Activated T-cell treated with anti-CD3 and anti-CD28 coated beads, Interleukin-2, amount 50 U/mL, for 4 hours (primary cell): ENCODE measurements at regions not wholly inside any gene's neighbourhood (a gene's known extent, or its start where the extent isn't known, plus 50 kb on each side); places are given as distances from the start of the nearest gene placed in this dataset.

Experiments used
- ATAC-seq, 2 donors: fragments of 200-7000 bp; cut with Tn5 transposase; one replicate each; pipeline ENCODE4 v1.10.0; 2021
- DNase-seq: peaks from one replicate; pipeline ENCODE4 v3.0.0-alpha.2; 2020
- H3K27me3 Mint-ChIP-seq: one replicate; pipeline ENCODE4 v1.8.0; 2021; ENCODE audit warnings: low read depth, mixed read lengths
- H3K36me3 Mint-ChIP-seq: one replicate; pipeline ENCODE4 v1.8.0; 2022; ENCODE audit warnings: mixed read lengths; ENCODE audit not compliant: insufficient read depth
- H3K4me1 Mint-ChIP-seq: one replicate; pipeline ENCODE4 v1.8.0; 2021; ENCODE audit warnings: low read depth, mixed read lengths
- H3K4me3 Mint-ChIP-seq: one replicate; pipeline ENCODE4 v1.8.0; 2021; ENCODE audit warnings: mild to moderate bottlenecking, moderate library complexity, mixed read lengths
- H3K9me3 Mint-ChIP-seq: one replicate; pipeline ENCODE4 v1.8.0; 2021; ENCODE audit warnings: mixed read lengths

DNA sequence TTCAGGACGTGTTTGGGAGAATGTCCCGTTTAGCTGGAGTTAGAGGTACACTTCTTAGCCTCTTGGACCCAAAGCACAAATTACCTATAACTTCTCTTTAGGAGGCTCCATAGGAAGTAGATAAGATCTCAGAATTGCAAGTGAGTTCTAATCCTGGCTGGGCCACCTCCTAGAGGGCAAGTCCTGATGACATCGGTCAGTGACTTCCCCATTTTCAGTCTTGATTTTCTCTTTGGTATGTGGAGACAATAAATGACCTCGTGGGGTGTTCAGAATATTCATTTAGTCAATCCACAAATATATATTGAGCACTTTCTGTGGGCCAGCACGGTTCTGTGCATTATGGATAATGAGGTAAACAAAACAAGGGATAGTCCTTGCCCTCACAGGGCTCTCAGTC, 208.6 kb downstream of the CWF19L2 start:
- H3K36me3 Mint-ChIP-seq, result no peaks in the 10 kb centered on the region
- peaks cover 4% of the 10 kb centered on the region for H3K27me3 Mint-ChIP-seq
- ATAC-seq, result no peak
- no peak overlapping the region for H3K4me3 Mint-ChIP-seq
- H3K4me1 Mint-ChIP-seq, result no peaks in the 10 kb centered on the region
- no peaks in the 10 kb centered on the region for H3K9me3 Mint-ChIP-seq
- DNase-seq, result no peak

DNA sequence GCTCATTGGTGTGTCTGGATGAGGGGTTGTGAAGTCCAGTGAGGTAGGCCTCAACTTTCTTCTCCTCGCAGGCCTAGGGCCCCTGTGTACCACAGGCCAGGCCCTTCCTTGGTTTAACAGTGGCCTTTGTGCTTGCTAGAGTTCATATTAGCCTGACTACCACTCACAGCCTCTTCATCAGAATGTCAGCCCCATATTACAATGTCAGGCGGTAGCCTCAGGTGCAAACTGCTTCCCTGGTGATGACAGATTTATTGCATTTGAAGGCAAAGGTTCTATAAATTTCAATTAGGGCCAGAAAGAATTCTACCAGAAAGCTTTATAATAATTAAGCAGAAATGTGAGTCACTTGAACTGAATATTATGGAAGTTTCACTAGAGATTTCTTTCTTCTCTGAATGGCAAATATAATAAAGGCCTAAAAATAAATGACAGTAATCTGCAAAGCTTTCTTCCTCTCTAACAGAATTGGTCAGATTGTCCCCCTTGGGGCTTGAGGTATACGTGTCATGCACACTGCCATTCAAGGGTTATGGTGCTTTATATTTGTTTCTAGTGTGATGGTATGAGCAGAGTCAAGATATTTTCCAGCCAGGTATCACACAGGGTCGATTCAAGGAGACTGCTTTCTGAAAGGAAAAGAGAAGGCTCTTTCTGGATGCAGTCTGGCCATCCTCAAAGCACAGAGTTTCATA, 210.3 kb downstream of the CWF19L2 start:
- Mint-ChIP-seq H3K27me3 (no peaks in the 10 kb centered on the region), H3K9me3 (no peaks in the 10 kb centered on the region), H3K4me1 (no peaks in the 10 kb centered on the region), H3K36me3 (no peaks in the 10 kb centered on the region), H3K4me3 (no peak overlapping the region)
- DNase-seq (no peak), ATAC-seq (no peak)

DNA sequence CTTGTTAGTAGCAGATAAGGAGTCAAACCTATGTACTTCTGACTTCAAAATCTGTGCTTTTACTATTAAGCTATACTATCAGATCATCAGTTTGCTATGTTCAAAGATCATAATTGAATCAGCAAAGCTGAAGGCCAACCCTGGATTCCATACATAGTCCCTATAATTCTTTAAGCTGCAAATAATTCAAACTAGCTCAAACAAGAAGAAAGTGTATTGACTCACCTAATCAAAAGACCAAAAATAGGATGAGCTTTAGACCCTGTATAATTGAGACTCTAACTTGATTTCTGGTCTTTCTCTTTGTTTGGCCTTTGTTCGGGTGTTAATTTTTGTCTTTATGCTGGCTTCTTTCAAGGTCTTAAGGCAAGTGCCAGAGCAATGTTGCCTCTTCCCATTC, 213.7 kb downstream of the CWF19L2 start:
- Mint-ChIP-seq H3K4me3 (no peak overlapping the region), H3K9me3 (no peaks in the 10 kb centered on the region), H3K4me1 (no peaks in the 10 kb centered on the region), H3K27me3 (peaks cover 3% of the 10 kb centered on the region), H3K36me3 (no peaks in the 10 kb centered on the region)
- DNase-seq (no peak), ATAC-seq (no peak)

DNA sequence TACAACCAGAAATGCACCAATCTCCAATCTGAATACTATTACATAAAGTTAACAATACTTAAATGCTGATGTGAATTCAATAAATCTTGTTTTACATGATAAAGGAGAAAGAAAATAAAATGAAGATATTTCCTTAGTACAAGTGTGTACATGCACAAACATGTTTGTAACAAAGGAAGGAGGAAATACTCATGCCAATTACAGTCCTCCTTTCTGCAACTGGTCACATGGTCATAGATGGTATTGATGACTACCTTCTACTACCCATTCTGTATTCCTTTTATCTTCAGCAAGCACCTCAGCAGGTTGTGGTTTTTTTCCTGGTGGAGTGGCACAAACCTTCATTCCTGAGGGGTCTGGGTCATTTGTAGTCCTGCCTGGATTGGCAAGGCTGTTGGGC, 214.2 kb upstream of the GUCY1A2 start:
- no peak overlapping the region for H3K4me3 Mint-ChIP-seq
- ATAC-seq, result no peak
- peaks cover 15% of the 10 kb centered on the region for H3K9me3 Mint-ChIP-seq

DNA sequence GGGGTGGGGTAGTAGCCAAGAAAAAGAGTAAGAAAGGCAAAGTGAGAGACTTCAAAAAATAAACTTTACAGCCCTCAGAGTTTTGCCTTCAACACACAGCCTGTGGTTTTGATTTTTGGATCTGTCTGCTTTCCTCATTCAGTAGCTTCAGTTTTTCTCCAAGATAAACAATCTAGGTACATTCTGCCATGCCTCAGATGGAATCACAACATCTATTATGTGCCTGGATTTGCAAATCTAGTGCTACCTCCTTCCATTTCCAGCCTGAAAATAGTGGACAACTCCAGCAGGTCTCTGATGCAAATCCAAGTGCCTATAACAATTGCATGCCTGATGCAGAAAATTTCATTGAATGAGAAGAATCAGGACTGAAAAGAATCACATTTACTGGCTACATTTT, 206.6 kb upstream of the GUCY1A2 start:
- Mint-ChIP-seq H3K4me1 (no peaks in the 10 kb centered on the region), H3K4me3 (no peak overlapping the region), H3K36me3 (no peaks in the 10 kb centered on the region), H3K27me3 (no peaks in the 10 kb centered on the region), H3K9me3 (peaks cover 8% of the 10 kb centered on the region)
- DNase-seq, result no peak
- ATAC-seq, result no peak

More for the DNA sequence above, 214.2 kb upstream of the GUCY1A2 start:
- no peaks in the 10 kb centered on the region for H3K36me3 Mint-ChIP-seq
- no peaks in the 10 kb centered on the region for H3K4me1 Mint-ChIP-seq
- no peak for DNase-seq
- H3K27me3 Mint-ChIP-seq, result no peaks in the 10 kb centered on the region

DNA sequence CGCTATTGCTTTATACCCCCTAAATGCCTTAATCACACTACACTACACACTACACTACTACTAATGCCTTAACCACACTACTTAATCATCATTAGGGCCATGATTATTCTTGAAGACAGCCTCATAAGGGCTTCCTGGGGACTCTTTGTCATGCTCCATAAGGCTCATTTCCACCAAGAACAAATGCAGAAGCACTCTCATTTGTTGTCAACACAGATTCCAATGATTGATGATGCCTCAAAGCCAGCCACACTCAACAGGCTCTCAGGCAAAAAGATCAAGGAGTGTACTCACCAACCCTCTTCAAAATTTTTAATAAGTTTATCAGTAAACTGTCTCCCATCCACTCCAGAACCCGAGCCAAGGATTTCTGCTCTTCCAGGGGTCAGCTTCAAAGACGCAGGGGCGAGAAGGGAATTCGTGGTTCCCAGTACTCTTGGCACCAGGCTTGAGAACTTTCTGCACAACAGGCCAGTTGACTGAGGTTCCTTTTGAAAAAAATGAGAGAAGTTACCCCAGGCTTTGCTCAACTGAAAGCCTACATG, 204.7 kb upstream of the GUCY1A2 start:
- no peak overlapping the region for H3K4me3 Mint-ChIP-seq
- no peak for ATAC-seq
- no peaks in the 10 kb centered on the region for H3K36me3 Mint-ChIP-seq
- H3K9me3 Mint-ChIP-seq, result no peaks in the 10 kb centered on the region
- no peaks in the 10 kb centered on the region for H3K4me1 Mint-ChIP-seq
- no peak for DNase-seq
- no peaks in the 10 kb centered on the region for H3K27me3 Mint-ChIP-seq

DNA sequence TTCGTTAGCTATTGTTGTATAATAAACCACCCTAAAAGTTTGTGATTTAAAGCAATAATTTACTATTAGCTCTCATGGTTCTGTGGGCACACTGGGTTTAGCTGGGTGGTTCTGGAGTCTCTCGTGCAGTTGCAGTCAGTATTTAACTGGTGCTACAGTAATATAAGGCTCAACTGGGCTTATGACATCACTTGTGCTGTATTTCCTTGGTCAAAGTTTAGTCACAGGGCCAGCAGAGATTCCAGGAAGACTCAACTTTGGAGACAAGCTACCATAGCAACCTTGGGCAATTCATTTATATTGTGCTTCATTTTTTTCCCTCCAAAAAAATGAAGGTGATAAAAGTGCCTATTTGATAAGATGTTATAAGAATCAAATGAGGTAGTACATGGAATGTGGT, 204.2 kb upstream of the GUCY1A2 start:
- Mint-ChIP-seq H3K36me3 (no peaks in the 10 kb centered on the region), H3K9me3 (no peaks in the 10 kb centered on the region), H3K4me1 (no peaks in the 10 kb centered on the region), H3K4me3 (no peak overlapping the region), H3K27me3 (no peaks in the 10 kb centered on the region)
- DNase-seq (no peak), ATAC-seq (no peak)

DNA sequence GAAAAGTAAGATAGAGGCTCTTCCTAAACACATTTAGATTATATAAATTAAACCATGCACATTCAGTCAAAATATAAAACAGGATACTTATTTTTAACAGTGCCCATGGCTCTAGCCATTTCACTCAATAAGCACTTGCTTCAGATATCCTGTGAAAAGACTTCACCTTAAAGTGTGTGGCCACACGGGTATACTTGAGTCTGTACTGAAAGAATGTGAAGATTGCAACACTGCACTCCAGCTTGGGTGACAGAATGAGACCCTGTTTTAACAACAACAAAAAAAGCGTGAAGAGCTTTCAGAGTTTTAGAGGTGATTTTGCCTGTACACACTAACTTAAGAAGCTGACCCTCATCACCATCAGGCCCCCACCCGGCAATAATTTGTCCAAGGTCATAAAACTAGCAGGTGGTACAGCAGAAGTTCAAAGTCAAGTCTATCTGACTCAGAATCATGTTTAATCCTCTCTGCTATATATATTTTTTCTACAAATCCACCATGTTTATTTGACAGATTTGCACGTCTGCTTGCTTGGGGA, 203.5 kb upstream of the GUCY1A2 start:
- Mint-ChIP-seq H3K4me3 (no peak overlapping the region), H3K27me3 (no peaks in the 10 kb centered on the region), H3K4me1 (no peaks in the 10 kb centered on the region), H3K36me3 (no peaks in the 10 kb centered on the region), H3K9me3 (no peaks in the 10 kb centered on the region)
- ATAC-seq (no peak), DNase-seq (no peak)

DNA sequence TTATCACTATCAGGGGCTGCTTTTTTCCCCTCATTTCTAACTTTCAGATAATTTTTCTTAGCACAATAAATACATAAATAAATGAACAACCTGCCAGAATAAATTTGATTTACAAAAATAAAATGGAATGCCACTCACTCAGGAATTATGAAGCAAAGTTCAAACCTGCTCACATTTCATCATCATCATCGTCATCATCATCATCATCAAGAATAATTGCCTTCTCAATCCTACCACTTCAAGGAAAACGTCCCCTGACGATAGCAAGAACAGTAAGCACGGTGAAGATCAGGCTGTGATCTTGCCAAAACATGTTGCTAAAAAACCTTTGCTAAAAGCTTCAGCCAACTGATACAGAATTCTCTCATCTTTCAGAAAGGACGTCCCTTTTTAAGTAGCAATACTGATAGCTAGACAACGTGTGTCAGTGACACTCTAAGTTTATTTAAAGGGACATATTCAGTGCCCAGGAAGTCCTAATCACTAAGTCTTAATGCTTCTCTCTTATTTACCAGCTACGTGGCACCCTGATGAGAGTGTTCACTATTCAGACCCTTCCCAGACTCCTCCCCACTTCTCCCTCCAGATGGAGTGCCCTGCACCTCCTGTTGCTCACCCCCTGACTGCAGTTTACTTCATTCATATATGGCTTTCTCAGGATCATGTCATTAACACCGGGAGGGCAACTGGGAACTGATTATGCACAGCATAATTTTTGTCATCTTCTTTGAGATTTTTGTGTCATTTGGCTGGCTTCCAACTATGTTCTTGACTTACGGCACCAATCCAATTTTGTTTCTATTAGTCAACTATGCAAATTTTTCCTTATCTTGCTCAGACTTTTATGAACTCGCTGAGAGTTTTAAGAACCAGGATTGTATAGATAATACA, 200.1 kb upstream of the GUCY1A2 start:
- H3K9me3 Mint-ChIP-seq, result no peaks in the 10 kb centered on the region
- no peak for ATAC-seq

DNA sequence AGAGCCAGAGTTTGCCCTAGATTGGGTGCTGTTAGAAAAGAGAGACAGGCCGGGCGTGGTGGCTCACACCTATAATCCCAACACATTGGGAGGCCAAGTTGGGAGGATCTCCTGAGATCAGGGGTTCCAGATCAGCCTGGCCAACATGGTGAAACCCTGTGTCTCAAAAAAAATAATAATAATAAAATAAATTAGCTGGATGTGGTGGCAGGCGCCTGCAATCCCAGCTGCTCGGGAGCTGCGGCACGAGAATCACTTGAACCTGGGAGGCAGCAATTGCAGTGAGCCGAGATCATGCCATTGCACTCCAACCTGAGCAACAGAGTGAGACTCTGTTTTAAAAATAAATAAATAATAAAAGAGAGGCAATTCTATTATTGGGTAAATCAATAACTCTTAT, 199.2 kb upstream of the GUCY1A2 start:
- Mint-ChIP-seq H3K27me3 (no peaks in the 10 kb centered on the region), H3K4me3 (no peak overlapping the region), H3K4me1 (no peaks in the 10 kb centered on the region), H3K36me3 (no peaks in the 10 kb centered on the region), H3K9me3 (no peaks in the 10 kb centered on the region)
- no peak for ATAC-seq
- no peak for DNase-seq

More for the DNA sequence above, 200.1 kb upstream of the GUCY1A2 start:
- Mint-ChIP-seq H3K36me3 (no peaks in the 10 kb centered on the region), H3K4me1 (no peaks in the 10 kb centered on the region), H3K27me3 (no peaks in the 10 kb centered on the region), H3K4me3 (no peak overlapping the region)
- DNase-seq, result no peak

DNA sequence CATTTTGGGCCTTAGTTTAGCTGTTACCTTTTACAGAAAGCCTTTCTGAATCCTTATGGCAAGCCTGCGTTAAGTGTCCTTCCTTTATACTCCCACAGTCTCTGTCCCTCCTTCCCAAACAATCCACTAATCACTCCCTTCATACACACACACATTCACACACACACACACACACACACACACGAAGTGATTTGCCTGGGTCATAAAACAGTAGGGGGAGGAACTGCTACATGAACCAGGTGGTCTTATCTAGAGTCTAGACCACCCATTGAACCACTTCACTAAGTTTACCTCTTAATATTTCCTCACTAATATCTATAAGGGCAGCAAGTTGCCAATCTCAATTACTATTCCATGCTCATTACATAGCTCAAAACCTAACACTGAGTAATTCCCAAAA, 196.7 kb upstream of the GUCY1A2 start:
- no peak for ATAC-seq
- H3K4me1 Mint-ChIP-seq, result no peaks in the 10 kb centered on the region
- H3K9me3 Mint-ChIP-seq, result no peaks in the 10 kb centered on the region
- no peaks in the 10 kb centered on the region for H3K36me3 Mint-ChIP-seq
- H3K27me3 Mint-ChIP-seq, result no peaks in the 10 kb centered on the region
- no peak overlapping the region for H3K4me3 Mint-ChIP-seq
- DNase-seq, result no peak

DNA sequence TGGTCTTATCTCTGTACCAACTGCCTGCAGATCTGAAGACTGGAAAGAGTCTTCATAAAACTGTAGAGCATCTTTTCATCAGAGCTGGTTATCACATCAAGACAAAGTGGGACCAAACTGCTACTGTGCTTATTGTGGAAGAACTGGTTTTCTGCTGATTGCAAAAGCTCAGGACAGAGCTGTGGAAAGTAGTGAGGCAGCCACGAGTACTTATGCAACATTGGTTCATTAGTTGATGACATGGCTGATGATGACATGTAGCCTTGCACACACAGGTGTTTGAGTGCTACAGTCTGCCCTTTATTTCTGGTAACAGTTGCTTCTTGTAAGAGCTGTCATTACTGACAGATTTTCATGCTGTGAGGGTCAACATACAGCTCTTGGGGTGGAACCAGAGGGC, 185.4 kb upstream of the GUCY1A2 start:
- H3K4me3 Mint-ChIP-seq, result no peak overlapping the region
- H3K36me3 Mint-ChIP-seq, result no peaks in the 10 kb centered on the region
- DNase-seq, result no peak
- H3K9me3 Mint-ChIP-seq, result no peaks in the 10 kb centered on the region
- no peaks in the 10 kb centered on the region for H3K27me3 Mint-ChIP-seq
- ATAC-seq, result no peak
- no peaks in the 10 kb centered on the region for H3K4me1 Mint-ChIP-seq

DNA sequence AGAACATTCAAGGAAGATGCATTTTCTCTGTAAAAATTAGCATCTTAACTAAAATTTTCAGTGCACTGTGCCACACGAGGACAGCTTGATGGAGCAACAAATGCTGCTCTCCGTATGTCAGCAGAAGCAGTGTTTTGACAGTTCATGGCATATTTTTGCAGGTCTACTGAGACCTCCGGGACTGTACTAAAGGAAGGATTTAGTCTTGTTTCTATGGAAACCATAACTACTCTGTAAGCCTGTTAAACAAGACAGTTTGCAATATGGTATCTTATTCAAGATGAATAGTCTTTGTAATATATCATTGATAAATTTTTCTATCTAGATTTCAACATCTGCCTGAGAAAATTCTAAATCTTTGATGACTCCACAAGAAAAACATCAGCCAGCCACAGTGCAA, 184.0 kb upstream of the GUCY1A2 start:
- H3K27me3 Mint-ChIP-seq, result no peaks in the 10 kb centered on the region
- H3K4me1 Mint-ChIP-seq, result no peaks in the 10 kb centered on the region
- ATAC-seq, result no peak
- no peaks in the 10 kb centered on the region for H3K9me3 Mint-ChIP-seq
- DNase-seq, result no peak
- H3K36me3 Mint-ChIP-seq, result no peaks in the 10 kb centered on the region
- no peak overlapping the region for H3K4me3 Mint-ChIP-seq

DNA sequence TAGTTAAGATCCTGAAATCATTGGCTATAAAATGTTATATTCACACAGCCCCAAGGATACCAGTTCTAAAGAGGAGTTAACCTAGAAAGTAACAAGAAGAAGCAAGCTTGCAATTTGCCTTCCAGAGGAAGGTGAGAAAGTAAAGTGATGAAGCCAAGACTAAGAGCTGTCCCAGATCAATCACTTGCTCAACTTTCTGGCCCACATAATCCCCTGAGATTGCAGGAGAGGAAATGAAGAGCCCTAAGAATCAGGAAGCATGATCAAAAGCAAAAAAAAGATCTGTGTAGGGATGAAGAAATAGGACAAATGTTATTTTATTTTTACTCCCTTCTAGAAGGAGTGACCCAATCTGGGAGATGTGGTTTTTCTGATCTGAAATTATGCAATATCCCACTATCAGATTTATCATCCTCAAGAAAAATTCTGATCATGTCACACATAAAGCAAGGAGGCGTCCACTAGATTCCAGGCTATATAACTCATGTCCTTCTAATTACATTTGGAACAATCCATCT, 180.3 kb upstream of the GUCY1A2 start:
- Mint-ChIP-seq H3K4me1 (no peaks in the 10 kb centered on the region), H3K27me3 (no peaks in the 10 kb centered on the region), H3K9me3 (peaks cover 6% of the 10 kb centered on the region), H3K36me3 (no peaks in the 10 kb centered on the region), H3K4me3 (no peak overlapping the region)
- no peak for ATAC-seq
- DNase-seq, result no peak
